GM12864 (cell line): ENCODE measurements at regions not wholly inside any gene's neighbourhood (a gene's known extent, or its start where the extent isn't known, plus 50 kb on each side); places are given as distances from the start of the nearest gene placed in this dataset.

Experiments
- DNase-seq: peaks from one replicate; pipeline ENCODE4 v3.0.0-alpha.2; 2011; ENCODE audit warnings: low read depth
- H3K4me3 ChIP-seq: 2 replicates; pipeline ENCODE4 v1.5.1; 2011; ENCODE audit warnings: mild to moderate bottlenecking, low read depth, low read length, control low read depth
- CTCF ChIP-seq: IDR thresholded peaks from 2 replicates; pipeline ENCODE4 v1.5.1; 2011; ENCODE audit warnings: low read depth, mild to moderate bottlenecking, moderate library complexity, low read length, control low read depth, inconsistent platforms; ENCODE audit errors: missing control alignments

- no peak for TF ChIP-seq CTCF
- no peak overlapping the region for H3K4me3 ChIP-seq
- DNase-seq, result no peak
Measured at GRCh38 chr5:120907953-120908352, 443.9 kb downstream of the PRR16 start.

DNA sequence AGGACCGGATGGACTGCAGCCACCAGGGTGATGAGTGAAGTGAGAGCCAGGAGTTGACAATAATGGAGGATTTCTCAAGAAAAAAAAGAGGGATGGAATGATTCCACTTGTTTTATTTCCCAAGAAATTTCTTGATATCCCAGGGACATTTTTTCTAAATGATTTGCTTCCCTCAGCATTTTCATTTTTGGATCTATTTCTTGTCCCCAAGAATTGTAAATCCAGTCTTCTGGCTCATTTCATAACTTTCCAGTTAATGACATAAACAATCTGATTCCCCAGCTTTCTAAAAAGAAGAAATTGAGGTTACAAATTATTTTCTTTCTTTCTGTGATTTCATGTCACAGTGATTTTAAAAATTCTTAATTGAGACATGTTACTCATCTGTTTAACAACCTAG, 446.5 kb downstream of the PRR16 start:
- no peak for DNase-seq
- TF ChIP-seq CTCF, result no peak
- H3K4me3 ChIP-seq, result no peak overlapping the region

DNA sequence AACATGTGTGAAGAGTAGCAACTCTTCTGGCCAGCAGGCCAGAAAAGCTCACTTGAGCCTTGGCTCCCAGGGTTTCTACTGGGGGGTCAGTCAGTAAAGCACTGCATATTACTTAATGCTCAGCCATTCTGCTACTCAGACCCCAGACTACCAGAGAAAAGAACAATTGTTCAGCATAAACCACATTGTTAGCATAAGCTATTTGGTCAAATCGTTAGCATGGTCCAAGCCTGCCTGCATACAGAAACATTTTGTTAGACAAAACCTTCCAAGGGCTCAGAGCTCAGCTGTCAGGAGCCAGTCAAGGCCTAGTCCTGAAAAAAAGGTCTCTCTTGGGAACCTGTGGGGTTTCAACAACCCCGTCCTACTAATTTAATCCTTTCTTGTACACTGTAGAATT, 449.3 kb downstream of the PRR16 start:
- H3K4me3 ChIP-seq, result no peak overlapping the region
- no peak for DNase-seq
- TF ChIP-seq CTCF, result no peak

DNA sequence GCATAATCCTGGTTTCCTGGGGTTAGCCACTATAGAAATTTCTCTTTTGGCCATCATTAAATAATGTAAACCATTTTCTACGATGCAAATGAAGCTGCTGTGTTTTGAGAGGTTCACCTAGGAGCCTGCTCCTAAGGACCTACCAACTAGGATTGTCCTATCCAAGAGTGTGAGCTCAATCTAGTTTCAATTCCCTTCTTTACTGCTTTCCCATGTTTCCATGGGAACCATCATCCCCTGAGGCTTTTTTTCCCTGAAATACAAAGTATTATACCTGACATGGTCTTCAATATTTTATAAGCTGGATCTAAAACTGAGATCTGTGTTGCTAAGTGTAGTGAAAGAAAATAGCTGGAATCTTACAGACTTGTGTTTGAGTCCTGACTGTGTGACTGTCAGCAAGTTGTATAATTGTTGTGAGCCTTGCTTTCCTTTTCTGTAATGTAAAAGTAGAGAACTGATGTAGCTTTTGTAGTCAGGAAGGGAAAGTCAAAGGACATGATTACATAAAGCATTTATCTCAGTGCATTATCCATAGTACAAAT, 453.2 kb downstream of the PRR16 start:
- H3K4me3 ChIP-seq, result no peak overlapping the region
- no peak for DNase-seq
- no peak for TF ChIP-seq CTCF

DNA sequence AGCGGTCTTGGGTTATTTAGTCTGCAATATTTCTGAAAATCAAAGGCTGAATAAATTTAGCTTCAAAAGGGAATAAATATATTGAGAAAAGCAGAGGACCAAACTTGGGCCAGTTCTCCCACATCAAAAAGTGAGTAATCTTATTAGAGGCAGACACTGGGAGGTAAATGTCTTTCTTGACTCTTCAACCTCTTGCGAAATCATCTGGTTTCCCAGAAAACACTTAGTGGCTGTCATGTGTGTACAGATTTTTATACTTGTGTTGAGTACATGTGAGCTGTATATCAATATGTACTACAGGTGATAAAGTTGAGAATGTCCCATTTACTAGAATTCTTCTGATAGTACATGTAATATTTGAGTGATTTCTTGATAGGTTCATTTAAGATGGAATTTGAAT, 454.9 kb downstream of the PRR16 start:
- H3K4me3 ChIP-seq, result no peak overlapping the region
- no peak for TF ChIP-seq CTCF
- DNase-seq, result no peak

DNA sequence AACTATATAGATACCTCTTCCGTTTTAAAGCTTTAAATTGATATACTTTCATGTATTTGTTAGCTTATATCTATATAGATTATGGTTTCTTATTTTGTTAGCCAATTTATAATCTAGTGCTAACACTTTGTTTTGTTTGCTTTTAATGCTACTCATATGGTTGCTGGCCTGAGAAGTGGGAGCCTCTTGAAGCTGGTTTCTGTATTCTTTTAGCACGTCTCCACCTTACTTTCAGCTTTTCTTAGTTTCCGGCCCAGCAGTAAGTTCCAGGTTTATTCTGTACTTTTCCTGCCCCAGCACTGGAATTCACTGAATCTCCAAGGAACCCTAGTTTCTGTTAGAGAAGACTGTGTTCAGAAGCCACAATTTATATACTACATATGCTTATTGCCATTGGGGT, 458.9 kb downstream of the PRR16 start:
- no peak for TF ChIP-seq CTCF
- DNase-seq, result no peak
- no peak overlapping the region for H3K4me3 ChIP-seq

DNA sequence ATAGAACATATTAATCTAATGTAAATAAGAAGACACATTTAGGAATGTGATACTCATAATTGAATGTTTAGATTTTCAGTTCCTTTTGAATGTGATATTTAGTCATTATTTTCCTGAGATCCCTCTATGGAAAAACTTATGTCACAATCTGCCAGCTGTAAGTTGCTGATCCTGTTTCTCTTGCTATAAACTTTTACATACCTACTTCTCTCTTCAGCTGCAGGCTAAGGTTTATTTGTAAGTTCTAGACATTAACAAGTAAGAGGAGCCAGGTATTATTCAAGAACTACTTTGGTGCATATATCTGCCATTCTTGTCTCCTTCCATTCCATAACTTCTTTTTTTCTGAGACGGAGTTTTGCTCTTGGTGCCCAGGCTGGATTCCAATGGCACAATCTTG, 462.4 kb downstream of the PRR16 start:
- H3K4me3 ChIP-seq, result no peak overlapping the region
- no peak for TF ChIP-seq CTCF

More for the DNA sequence above, 462.4 kb downstream of the PRR16 start:
- no peak for DNase-seq
